ENCODE measurements at regions not wholly inside any gene's neighbourhood (a gene's known extent, or its start where the extent isn't known, plus 50 kb on each side); places are given as distances from the start of the nearest gene placed in this dataset.

GRCh38 chr5:28914297-28914696 lies 1875.9 kb upstream of the CDH9 start:
- TF ChIP-seq, protein P1, sequence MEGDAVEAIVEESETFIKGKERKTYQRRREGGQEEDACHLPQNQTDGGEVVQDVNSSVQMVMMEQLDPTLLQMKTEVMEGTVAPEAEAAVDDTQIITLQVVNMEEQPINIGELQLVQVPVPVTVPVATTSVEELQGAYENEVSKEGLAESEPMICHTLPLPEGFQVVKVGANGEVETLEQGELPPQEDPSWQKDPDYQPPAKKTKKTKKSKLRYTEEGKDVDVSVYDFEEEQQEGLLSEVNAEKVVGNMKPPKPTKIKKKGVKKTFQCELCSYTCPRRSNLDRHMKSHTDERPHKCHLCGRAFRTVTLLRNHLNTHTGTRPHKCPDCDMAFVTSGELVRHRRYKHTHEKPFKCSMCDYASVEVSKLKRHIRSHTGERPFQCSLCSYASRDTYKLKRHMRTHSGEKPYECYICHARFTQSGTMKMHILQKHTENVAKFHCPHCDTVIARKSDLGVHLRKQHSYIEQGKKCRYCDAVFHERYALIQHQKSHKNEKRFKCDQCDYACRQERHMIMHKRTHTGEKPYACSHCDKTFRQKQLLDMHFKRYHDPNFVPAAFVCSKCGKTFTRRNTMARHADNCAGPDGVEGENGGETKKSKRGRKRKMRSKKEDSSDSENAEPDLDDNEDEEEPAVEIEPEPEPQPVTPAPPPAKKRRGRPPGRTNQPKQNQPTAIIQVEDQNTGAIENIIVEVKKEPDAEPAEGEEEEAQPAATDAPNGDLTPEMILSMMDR (IDR thresholded peaks at IDR 0.05), result no peak
- no peak for TF ChIP-seq POLR2A (IDR thresholded peaks at IDR 0.05)

Data from testis (tissue), 2 donors.